ENCODE measurements at regions not wholly inside any gene's neighbourhood (a gene's known extent, or its start where the extent isn't known, plus 50 kb on each side); places are given as distances from the start of the nearest gene placed in this dataset.

GRCh38 chr10:118210276-118210675 is 131.8 kb downstream of the FAM204A start:
- no peak overlapping the region for H3K27ac Mint-ChIP-seq
- no peak overlapping the region for H3K4me3 Mint-ChIP-seq
- ATAC-seq (no peak), DNase-seq (ENCODE audit: low spot score) (no peak)
- H3K27me3 Mint-ChIP-seq: peaks cover 20 to 36% of the 10 kb centered on the region in 2 donors
- H3K36me3 Mint-ChIP-seq: no peaks in the 10 kb centered on the region
- no peaks in the 10 kb centered on the region for H3K4me1 Mint-ChIP-seq (ENCODE audit: low read depth in 2 of 2)
- no peaks in the 10 kb centered on the region for H3K9me3 Mint-ChIP-seq

- DNase-seq (ENCODE audit: low spot score): no peak
- ATAC-seq: no peak
- H3K27ac Mint-ChIP-seq: no peak overlapping the region
- peaks cover 16 to 36% of the 10 kb centered on the region in 2 donors for H3K27me3 Mint-ChIP-seq
- H3K4me1 Mint-ChIP-seq (ENCODE audit: low read depth in 2 of 2): no peaks in the 10 kb centered on the region
- no peak overlapping the region for H3K4me3 Mint-ChIP-seq
- H3K9me3 Mint-ChIP-seq: no peaks in the 10 kb centered on the region
- H3K36me3 Mint-ChIP-seq: no peaks in the 10 kb centered on the region
These were observed 132.9 kb downstream of the FAM204A start for GRCh38 chr10:118209215-118209614.

- ATAC-seq (no peak), DNase-seq (ENCODE audit: low spot score) (no peak)
- H3K4me3 Mint-ChIP-seq: no peak overlapping the region
- H3K27ac Mint-ChIP-seq: no peak overlapping the region
- H3K36me3 Mint-ChIP-seq: no peaks in the 10 kb centered on the region
- no peaks in the 10 kb centered on the region for H3K4me1 Mint-ChIP-seq (ENCODE audit: low read depth in 2 of 2)
- no peaks in the 10 kb centered on the region for H3K9me3 Mint-ChIP-seq
- peaks cover 16 to 38% of the 10 kb centered on the region in 2 donors for H3K27me3 Mint-ChIP-seq
These were observed 134.6 kb downstream of the FAM204A start for GRCh38 chr10:118207470-118208007.

GRCh38 chr10:118204292-118204943 is 137.7 kb downstream of the FAM204A start:
- Mint-ChIP-seq H3K9me3 (no peaks in the 10 kb centered on the region), H3K4me3 (no peak overlapping the region), H3K27me3 (peaks cover 25 to 43% of the 10 kb centered on the region in 2 donors), H3K36me3 (no peaks in the 10 kb centered on the region), H3K27ac (no peak overlapping the region), H3K4me1 (ENCODE audit: low read depth in 2 of 2) (no peaks in the 10 kb centered on the region)
- ATAC-seq (no peak), DNase-seq (ENCODE audit: low spot score) (no peak)

- DNase-seq (ENCODE audit: low spot score) (no peak), ATAC-seq (no peak)
- H3K4me1 Mint-ChIP-seq (ENCODE audit: low read depth in 2 of 2): no peaks in the 10 kb centered on the region
- no peak overlapping the region for H3K4me3 Mint-ChIP-seq
- H3K27ac Mint-ChIP-seq: no peak overlapping the region
- H3K36me3 Mint-ChIP-seq: no peaks in the 10 kb centered on the region
- H3K27me3 Mint-ChIP-seq: peaks cover 21 to 44% of the 10 kb centered on the region in 2 donors
- H3K9me3 Mint-ChIP-seq: no peaks in the 10 kb centered on the region
These were observed 138.7 kb downstream of the FAM204A start for GRCh38 chr10:118203461-118203860.

GRCh38 chr10:118195729-118196128 is 146.4 kb downstream of the FAM204A start:
- DNase-seq (ENCODE audit: low spot score) (no peak), ATAC-seq (no peak)
- H3K27me3 Mint-ChIP-seq: peaks cover 2 to 24% of the 10 kb centered on the region in 2 donors
- H3K4me3 Mint-ChIP-seq: no peak overlapping the region
- no peak overlapping the region for H3K27ac Mint-ChIP-seq
- no peaks in the 10 kb centered on the region for H3K4me1 Mint-ChIP-seq (ENCODE audit: low read depth in 2 of 2)
- no peaks in the 10 kb centered on the region for H3K9me3 Mint-ChIP-seq
- no peaks in the 10 kb centered on the region for H3K36me3 Mint-ChIP-seq

GRCh38 chr10:118193642-118194041 is 146.9 kb upstream of the RAB11FIP2 start:
- Mint-ChIP-seq H3K9me3 (no peaks in the 10 kb centered on the region), H3K36me3 (no peaks in the 10 kb centered on the region), H3K4me1 (ENCODE audit: low read depth in 2 of 2) (no peaks in the 10 kb centered on the region), H3K27me3 (peaks cover 0 to 21% of the 10 kb centered on the region in 2 donors), H3K27ac (no peak overlapping the region), H3K4me3 (no peak overlapping the region)
- DNase-seq (ENCODE audit: low spot score) (no peak), ATAC-seq (no peak)

- no peak overlapping the region for H3K4me3 Mint-ChIP-seq
- no peak overlapping the region for H3K27ac Mint-ChIP-seq
- DNase-seq (ENCODE audit: low spot score) (no peak), ATAC-seq (no peak)
- H3K27me3 Mint-ChIP-seq: peaks cover 5 to 6% of the 10 kb centered on the region in 2 donors
- H3K4me1 Mint-ChIP-seq (ENCODE audit: low read depth in 2 of 2): no peaks in the 10 kb centered on the region
- no peaks in the 10 kb centered on the region for H3K36me3 Mint-ChIP-seq
- peaks cover 12% of the 10 kb centered on the region for H3K9me3 Mint-ChIP-seq
These were observed 134.3 kb upstream of the RAB11FIP2 start for GRCh38 chr10:118181021-118181420.

- ATAC-seq (no peak), DNase-seq (ENCODE audit: low spot score) (no peak)
- Mint-ChIP-seq H3K9me3 (peaks cover 3% of the 10 kb centered on the region), H3K4me1 (ENCODE audit: low read depth in 2 of 2) (no peaks in the 10 kb centered on the region), H3K27me3 (peaks cover 2 to 18% of the 10 kb centered on the region in 2 donors), H3K27ac (no peak overlapping the region), H3K36me3 (no peaks in the 10 kb centered on the region), H3K4me3 (no peak overlapping the region)
These were observed 128.4 kb upstream of the RAB11FIP2 start for GRCh38 chr10:118175148-118175547.

GRCh38 chr10:118173296-118173695 is 126.6 kb upstream of the RAB11FIP2 start:
- Mint-ChIP-seq H3K4me1 (ENCODE audit: low read depth in 2 of 2) (no peaks in the 10 kb centered on the region), H3K27ac (no peak overlapping the region), H3K27me3 (peaks cover 7 to 36% of the 10 kb centered on the region in 2 donors), H3K9me3 (no peaks in the 10 kb centered on the region), H3K4me3 (no peak overlapping the region), H3K36me3 (no peaks in the 10 kb centered on the region)
- DNase-seq (ENCODE audit: low spot score) (no peak), ATAC-seq (no peak)

GRCh38 chr10:118171861-118172260 is 125.1 kb upstream of the RAB11FIP2 start:
- Mint-ChIP-seq H3K36me3 (no peaks in the 10 kb centered on the region), H3K27ac (no peak overlapping the region), H3K27me3 (peaks cover 7 to 45% of the 10 kb centered on the region in 2 donors), H3K9me3 (no peaks in the 10 kb centered on the region), H3K4me1 (ENCODE audit: low read depth in 2 of 2) (no peaks in the 10 kb centered on the region), H3K4me3 (no peak overlapping the region)
- no peak for DNase-seq (ENCODE audit: low spot score)
- no peak for ATAC-seq

- H3K27me3 Mint-ChIP-seq: peaks cover 5 to 28% of the 10 kb centered on the region in 2 donors
- no peak for ATAC-seq
- H3K4me3 Mint-ChIP-seq: no peak overlapping the region
- no peak overlapping the region for H3K27ac Mint-ChIP-seq
- H3K4me1 Mint-ChIP-seq (ENCODE audit: low read depth in 2 of 2): no peaks in the 10 kb centered on the region
- no peak for DNase-seq (ENCODE audit: low spot score)
- H3K36me3 Mint-ChIP-seq: no peaks in the 10 kb centered on the region
- no peaks in the 10 kb centered on the region for H3K9me3 Mint-ChIP-seq
These were observed 120.4 kb upstream of the RAB11FIP2 start for GRCh38 chr10:118167056-118167700.

GRCh38 chr10:118163217-118163616 is 116.5 kb upstream of the RAB11FIP2 start:
- Mint-ChIP-seq H3K4me1 (ENCODE audit: low read depth in 2 of 2) (no peaks in the 10 kb centered on the region), H3K9me3 (no peaks in the 10 kb centered on the region), H3K27ac (no peak overlapping the region), H3K27me3 (peaks cover 0 to 9% of the 10 kb centered on the region in 2 donors), H3K4me3 (no peak overlapping the region), H3K36me3 (no peaks in the 10 kb centered on the region)
- DNase-seq (ENCODE audit: low spot score) (no peak), ATAC-seq (no peak)

- H3K27ac Mint-ChIP-seq: no peak overlapping the region
- H3K4me3 Mint-ChIP-seq: no peak overlapping the region
- no peaks in the 10 kb centered on the region for H3K27me3 Mint-ChIP-seq
- H3K36me3 Mint-ChIP-seq: no peaks in the 10 kb centered on the region
- H3K4me1 Mint-ChIP-seq (ENCODE audit: low read depth in 2 of 2): no peaks in the 10 kb centered on the region
- no peak for ATAC-seq
- DNase-seq (ENCODE audit: low spot score): no peak
- no peaks in the 10 kb centered on the region for H3K9me3 Mint-ChIP-seq
These were observed 114.9 kb upstream of the RAB11FIP2 start for GRCh38 chr10:118161461-118162246.
